ENCODE measurements at regions not wholly inside any gene's neighbourhood (a gene's known extent, or its start where the extent isn't known, plus 50 kb on each side); places are given as distances from the start of the nearest gene placed in this dataset.

DNA sequence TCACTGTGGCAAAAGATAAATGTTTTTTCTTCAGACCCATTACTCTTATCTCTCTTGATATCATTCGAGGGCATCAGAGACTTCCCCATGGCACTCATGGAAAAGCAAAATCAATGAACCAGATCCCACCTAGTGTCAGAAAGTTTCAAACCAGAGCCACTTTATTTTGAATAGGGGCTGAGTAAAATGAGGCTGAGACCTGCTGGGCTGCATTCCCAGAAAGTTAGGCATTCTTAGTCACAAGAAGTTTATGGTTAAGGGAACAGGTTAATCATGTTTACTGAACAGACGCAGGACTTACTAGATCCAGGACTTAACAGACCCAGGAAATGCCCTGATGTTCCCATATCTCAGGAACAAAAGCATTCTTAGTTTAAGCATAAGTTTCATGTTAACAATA, 369.9 kb downstream of the BTBD3 start:
- H3K27me3 ChIP-seq = no peaks in the 10 kb centered on the region
- intact Hi-C loops (cut with DNase I) = no loop called here
- H3K4me1 ChIP-seq = no peaks in the 10 kb centered on the region
- no peaks in the 10 kb centered on the region for H3K36me3 ChIP-seq
- ATAC-seq (no peak), DNase-seq (no peak)
- no peak overlapping the region for H3K4me3 ChIP-seq
- no peak overlapping the region for H3K27ac ChIP-seq
- H3K9me3 ChIP-seq = no peaks in the 10 kb centered on the region
- TF ChIP-seq, protein P1, sequence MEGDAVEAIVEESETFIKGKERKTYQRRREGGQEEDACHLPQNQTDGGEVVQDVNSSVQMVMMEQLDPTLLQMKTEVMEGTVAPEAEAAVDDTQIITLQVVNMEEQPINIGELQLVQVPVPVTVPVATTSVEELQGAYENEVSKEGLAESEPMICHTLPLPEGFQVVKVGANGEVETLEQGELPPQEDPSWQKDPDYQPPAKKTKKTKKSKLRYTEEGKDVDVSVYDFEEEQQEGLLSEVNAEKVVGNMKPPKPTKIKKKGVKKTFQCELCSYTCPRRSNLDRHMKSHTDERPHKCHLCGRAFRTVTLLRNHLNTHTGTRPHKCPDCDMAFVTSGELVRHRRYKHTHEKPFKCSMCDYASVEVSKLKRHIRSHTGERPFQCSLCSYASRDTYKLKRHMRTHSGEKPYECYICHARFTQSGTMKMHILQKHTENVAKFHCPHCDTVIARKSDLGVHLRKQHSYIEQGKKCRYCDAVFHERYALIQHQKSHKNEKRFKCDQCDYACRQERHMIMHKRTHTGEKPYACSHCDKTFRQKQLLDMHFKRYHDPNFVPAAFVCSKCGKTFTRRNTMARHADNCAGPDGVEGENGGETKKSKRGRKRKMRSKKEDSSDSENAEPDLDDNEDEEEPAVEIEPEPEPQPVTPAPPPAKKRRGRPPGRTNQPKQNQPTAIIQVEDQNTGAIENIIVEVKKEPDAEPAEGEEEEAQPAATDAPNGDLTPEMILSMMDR (IDR thresholded peaks at IDR 0.05) = no peak

DNA sequence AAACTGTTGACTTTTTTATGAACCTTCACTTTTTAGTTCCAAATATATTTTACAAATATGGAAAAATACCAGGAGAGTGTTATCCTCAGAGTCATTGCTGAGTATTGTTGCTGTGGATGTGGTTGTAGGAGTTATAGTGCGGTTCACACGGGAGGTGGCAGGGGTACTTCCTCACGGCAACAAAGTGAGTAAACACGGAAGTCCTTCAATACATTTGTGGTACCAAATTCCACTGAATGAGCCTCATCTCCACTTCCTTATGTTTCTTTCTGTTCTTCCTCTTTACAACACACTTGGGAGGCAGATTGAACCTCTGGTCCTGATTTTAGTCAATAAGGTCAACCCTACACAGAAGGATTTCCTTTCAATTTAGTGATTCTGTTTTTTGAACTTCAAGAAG, 371.8 kb downstream of the BTBD3 start:
- no peak for ATAC-seq
- no peaks in the 10 kb centered on the region for H3K36me3 ChIP-seq
- DNase-seq = no peak
- H3K4me3 ChIP-seq = no peak overlapping the region
- H3K27me3 ChIP-seq = no peaks in the 10 kb centered on the region
- H3K9me3 ChIP-seq = no peaks in the 10 kb centered on the region
- H3K27ac ChIP-seq = no peak overlapping the region
- intact Hi-C loops (cut with DNase I) = no loop called here
- TF ChIP-seq, protein P1 (IDR thresholded peaks at IDR 0.05) = no peak
- H3K4me1 ChIP-seq = no peaks in the 10 kb centered on the region

DNA sequence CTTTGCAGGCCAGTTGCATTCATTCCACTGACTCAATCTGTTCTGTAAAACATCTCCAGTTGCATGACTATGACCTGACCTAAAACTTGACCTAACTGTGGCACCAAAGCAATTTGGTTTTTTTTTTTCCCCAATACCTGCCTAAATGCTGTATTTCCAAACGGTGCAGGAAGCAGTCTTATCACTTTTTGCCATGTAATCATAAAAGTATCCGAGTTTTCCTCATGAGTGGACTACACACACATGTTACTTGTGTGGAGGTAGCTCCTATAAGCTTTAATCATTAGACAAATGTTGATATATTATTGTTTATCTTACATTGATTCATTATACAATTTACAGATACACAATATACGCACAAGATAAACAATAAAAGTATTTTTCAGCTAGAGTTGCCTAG, 373.7 kb downstream of the BTBD3 start:
- Histone ChIP-seq H3K27ac (no peak overlapping the region), H3K27me3 (no peaks in the 10 kb centered on the region), H3K4me3 (no peak overlapping the region), H3K9me3 (no peaks in the 10 kb centered on the region), H3K4me1 (no peaks in the 10 kb centered on the region), H3K36me3 (no peaks in the 10 kb centered on the region)
- TF ChIP-seq, protein P1 (IDR thresholded peaks at IDR 0.05) = no peak
- DNase-seq = no peak
- intact Hi-C loops (cut with DNase I) = no loop called here
- ATAC-seq = no peak

DNA sequence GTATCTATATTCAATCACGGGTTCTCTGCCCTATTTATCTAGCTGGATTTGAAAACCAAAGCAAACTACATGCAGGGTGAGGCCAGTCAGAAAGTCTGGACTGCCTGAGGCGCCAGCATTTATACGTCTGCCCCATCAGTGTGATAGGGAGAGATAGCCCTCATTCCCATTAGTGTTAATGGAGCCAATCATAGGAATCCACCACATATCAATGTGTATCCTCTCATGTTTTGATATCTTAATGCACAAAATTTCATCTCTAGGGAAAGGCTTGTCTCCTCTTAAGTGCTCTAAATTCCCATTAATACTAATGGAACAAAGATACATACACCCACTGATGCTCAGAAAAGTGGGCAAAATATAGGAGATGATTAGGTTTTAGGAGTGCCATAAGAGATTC, 376.2 kb downstream of the BTBD3 start:
- no peaks in the 10 kb centered on the region for H3K36me3 ChIP-seq
- H3K27ac ChIP-seq = no peak overlapping the region
- H3K4me3 ChIP-seq = no peak overlapping the region
- H3K27me3 ChIP-seq = no peaks in the 10 kb centered on the region
- no peak for ATAC-seq
- peaks cover 3% of the 10 kb centered on the region for H3K9me3 ChIP-seq
- no peak for DNase-seq
- TF ChIP-seq, protein P1 (IDR thresholded peaks at IDR 0.05) = no peak
- intact Hi-C loops (cut with DNase I) = no loop called here
- H3K4me1 ChIP-seq = no peaks in the 10 kb centered on the region

DNA sequence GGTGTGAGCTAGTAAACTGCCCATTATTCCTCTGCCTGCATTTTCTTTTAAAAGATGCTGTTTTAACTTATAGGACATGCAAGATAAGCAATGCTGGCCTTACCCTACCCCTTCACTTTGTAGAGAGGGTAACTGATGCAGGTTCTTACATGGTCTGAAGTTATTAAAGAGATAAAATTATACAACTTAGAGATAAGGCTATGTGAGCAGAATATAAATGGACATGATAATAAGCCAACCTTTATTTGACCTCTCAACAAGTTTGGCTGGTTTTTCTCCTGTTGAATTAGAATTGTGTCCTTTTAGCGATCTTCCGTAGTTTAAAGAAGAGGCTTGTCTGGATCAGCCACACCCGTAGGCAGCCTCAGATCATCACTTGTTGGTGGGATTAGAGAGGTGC, 377.0 kb downstream of the BTBD3 start:
- Histone ChIP-seq H3K27me3 (no peaks in the 10 kb centered on the region), H3K4me1 (no peaks in the 10 kb centered on the region), H3K9me3 (peaks cover 3% of the 10 kb centered on the region), H3K4me3 (no peak overlapping the region), H3K36me3 (no peaks in the 10 kb centered on the region), H3K27ac (no peak overlapping the region)
- DNase-seq = no peak
- TF ChIP-seq, protein P1 (IDR thresholded peaks at IDR 0.05) = no peak
- ATAC-seq = no peak
- intact Hi-C loops (cut with DNase I) = no loop called here

DNA sequence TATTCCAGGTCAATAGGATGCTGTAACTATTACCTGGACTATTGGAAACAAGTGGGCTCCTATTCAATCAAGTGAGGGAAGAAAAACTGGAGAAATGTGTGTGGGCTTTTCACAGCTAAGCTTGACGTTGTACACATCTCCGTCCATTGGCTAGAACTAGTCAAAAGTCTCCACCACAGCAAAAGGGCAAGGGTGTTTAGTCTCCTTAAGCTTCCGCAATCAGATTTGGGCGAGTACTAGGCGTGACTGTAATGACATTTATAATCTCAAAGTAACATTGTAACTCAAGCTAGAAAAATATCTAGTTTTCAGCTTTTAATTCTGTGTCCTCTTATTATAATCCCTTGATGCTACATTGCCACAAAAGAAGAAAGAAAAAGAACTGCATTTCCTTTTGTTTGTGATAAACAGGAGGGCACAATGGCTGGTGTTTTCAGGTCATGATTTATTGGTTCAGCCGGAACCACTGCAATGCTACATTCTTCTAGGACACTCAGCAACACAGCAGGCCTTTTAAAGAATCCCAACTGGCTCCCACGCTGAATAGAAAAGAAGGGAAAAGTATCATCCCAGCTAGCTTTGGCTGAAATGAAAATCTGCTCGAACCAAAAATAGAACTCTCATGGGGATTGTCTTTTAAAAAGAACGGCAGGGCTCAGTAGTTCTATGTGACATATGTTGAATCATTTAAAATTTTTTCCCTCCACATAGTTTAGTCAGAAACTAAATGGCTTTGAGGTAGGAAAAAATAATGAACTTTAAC, 387.7 kb downstream of the BTBD3 start:
- intact Hi-C loops (cut with DNase I) = no loop called here
- no peaks in the 10 kb centered on the region for H3K4me1 ChIP-seq
- ATAC-seq = no peak
- no peak overlapping the region for H3K27ac ChIP-seq
- H3K27me3 ChIP-seq = no peaks in the 10 kb centered on the region
- H3K4me3 ChIP-seq = no peak overlapping the region
- no peak for DNase-seq
- H3K36me3 ChIP-seq = no peaks in the 10 kb centered on the region
- TF ChIP-seq, protein P1 (IDR thresholded peaks at IDR 0.05) = no peak
- H3K9me3 ChIP-seq = no peaks in the 10 kb centered on the region
